Skeletal muscle cell (primary cell): ENCODE measurements at regions not wholly inside any gene's neighbourhood (a gene's known extent, or its start where the extent isn't known, plus 50 kb on each side); places are given as distances from the start of the nearest gene placed in this dataset.
"Not testable (repeated sequence)": the region's sequence is repeated elsewhere in the genome, so short reads cannot be mapped to it uniquely, and the experiment has no call there.

Experiments used
- DNase-seq: peaks from one replicate; pipeline ENCODE4 v3.0.0-alpha.2; 2010; ENCODE audit warnings: low read depth
- H3K4me3 ChIP-seq: 2 replicates; pipeline ENCODE4 v1.5.1; 2011; ENCODE audit warnings: low read depth, mild to moderate bottlenecking, control low read depth, low read length, moderate library complexity

DNA sequence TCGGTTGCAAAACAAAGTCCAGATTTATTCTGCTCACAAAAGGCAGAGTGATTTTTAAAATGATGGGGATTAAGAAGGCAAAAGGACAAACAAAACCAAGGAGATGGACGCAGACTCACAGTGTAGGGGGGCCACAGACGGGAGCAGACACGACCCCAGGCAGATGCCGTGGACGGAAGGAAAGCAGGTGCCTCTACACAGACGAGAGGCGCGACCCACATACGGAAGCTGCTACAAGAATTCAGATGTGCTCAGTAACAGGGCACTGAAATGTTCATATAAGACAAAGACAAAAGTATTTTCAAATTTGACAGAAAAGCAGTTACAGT, 148.9 kb downstream of the BRD1 start:
- no peak overlapping the region for H3K4me3 ChIP-seq
- DNase-seq = no peak

- H3K4me3 ChIP-seq = no peak overlapping the region
- DNase-seq = no peak
Observed at GRCh38 chr22:49678137-49678841, 149.4 kb downstream of the BRD1 start.

DNA sequence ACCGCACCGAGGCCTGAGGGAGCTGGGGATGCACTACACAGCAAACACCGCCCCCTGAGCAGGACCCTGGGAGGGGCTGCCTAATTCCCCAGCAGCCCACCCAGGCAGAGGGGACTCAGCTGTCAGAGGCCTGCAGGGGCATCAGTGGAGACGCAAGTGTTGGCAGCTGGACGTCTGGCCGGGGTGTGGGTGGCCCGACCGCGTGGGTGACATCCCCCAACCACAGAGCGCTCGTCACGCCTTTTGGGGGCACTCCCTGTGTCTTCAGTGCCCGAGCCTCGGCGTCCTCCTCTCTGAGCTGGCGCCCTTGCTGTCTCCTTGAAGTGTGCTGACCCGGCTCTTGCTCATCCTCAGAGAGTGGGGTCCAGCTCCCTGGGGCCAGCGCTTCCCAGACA, 150.2 kb downstream of the BRD1 start:
- no peak overlapping the region for H3K4me3 ChIP-seq
- no peak for DNase-seq

DNA sequence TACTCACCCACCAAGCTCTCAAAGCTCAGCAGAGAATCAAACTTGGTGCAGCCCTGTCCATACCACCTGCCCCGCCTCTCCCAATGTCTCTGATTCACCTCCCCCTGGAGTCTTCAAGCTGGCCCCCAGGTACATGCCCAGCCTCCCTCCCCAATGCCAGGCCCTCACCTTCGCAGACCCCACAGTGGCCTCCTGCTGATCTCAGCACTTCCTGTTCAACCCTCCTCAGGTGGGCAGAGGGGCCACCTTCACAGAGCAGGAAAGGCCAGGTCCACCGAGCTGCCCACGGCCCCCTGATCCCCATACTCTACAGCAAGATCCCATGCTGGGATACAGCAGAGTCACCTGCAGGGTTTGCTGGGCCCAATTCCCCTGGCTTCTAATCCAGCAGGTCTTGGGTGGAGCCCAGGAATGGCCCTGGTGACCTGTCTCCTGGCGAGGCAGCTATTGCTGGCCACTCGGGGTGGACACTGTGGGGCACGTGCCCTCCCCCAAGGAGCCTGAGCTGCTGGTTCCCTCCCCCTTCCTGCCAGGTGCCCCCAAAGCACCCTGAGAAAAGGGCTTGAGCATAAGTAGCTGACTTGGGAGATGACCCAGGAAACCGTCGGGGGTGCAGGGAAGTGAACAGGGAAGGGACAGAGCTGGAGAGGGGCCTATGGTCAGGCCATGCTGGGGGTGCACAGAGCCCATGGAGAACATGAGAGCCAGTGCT, 150.7 kb downstream of the BRD1 start:
- no peak overlapping the region for H3K4me3 ChIP-seq
- DNase-seq = no peak

DNA sequence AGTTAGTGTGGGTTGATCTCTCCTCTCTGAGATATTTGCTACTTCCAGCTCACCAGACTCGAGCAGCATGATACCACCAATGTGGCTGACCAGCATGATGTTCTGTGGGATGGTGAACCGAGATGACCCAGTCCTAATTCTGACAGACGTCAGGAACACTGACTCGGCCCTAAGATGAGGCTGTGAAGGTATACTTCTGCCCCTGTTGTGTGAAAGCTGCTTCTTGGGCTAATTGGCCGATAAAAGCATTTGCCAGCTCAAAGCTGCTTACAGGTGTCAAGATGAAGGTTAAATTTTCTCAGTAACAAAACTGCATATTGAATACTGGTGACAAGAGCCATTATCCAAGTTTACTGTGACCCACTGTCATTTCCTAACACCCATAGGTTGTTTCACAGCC, 151.4 kb downstream of the BRD1 start:
- H3K4me3 ChIP-seq = no peak overlapping the region
- no peak for DNase-seq

DNA sequence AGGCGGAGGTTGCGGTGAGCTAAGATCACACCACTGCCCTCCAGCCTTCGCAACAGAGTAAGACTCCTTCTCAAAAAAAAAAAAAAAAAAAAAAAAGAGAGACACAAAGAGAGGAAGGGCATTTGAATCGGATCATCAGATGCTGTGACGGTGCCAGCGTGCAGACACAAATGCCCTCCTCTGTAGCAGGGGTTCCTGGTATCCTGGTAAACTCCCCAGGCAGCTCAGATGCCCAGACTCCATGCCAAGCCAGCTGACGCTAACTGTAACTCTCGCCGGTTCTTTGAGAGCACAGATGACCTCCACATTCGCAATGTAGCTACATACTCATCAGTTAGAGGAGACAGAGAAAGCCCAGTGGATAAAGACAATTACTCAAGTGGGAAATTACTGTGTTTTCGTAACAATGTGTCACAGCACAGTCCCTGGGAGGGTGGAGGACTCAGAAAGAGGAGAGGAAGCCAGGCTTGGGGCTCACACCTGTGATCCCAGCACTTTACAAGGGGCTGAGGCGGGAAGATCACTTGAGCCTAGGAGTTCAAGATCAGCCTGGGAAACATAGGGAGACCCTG, 153.1 kb downstream of the BRD1 start:
- no peak overlapping the region for H3K4me3 ChIP-seq
- DNase-seq = no peak

- DNase-seq = no peak
- H3K4me3 ChIP-seq = no peak overlapping the region
Observed at GRCh38 chr22:49673048-49673447, 154.6 kb downstream of the BRD1 start.

GRCh38 chr22:49672014-49672516, 155.6 kb downstream of the BRD1 start:
- no peak overlapping the region for H3K4me3 ChIP-seq
- no peak for DNase-seq

GRCh38 chr22:49671331-49672013, 156.2 kb downstream of the BRD1 start:
- H3K4me3 ChIP-seq = no peak overlapping the region
- no peak for DNase-seq

DNA sequence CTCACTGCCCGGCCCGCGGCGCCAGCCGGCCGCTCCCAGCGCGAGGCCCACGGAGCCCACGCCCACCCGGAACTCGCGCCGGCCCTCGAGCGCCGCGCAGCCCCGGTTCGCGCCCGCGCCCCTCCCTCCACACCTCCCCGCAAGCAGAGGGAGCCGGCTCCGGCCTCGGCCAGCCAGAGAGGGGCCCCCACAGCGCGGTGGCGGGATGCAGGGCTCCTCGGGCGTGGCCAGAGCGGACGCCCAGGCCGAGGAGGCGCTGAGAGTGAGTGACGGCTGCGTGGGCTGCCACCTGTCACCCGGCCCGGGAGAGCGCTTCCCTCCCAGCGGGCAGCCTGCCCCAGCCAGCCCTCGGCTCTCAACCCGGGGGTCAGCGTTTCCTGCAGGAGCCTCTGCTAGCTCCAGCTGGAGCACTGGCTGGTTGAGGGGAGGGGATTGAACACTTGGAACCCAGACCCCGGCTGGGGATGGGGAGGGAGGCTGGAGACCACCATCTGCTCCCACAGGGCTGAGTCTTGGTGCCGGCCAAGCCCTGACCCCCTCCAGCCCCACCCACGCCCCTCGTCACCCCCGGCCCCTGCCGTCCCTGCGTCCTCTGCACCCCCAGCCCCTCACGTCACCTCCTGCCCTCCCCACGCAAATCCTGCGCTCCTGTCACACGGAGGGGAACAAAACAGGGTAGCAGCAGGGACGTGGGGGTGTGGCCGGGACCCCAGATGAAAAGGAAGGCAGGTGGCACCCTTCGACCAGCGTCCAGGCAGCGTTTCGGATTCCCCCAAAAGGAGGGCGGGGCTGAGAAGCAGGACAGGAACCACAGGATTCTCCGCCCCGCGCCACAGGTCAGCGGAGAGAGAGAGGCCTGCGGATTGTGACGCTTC, 157.0 kb downstream of the BRD1 start:
- no peak overlapping the region for H3K4me3 ChIP-seq
- no peak for DNase-seq

- H3K4me3 ChIP-seq, DNase-seq: not testable (repeated sequence)
Observed at GRCh38 chr22:49669969-49670455, 157.7 kb downstream of the BRD1 start.

DNA sequence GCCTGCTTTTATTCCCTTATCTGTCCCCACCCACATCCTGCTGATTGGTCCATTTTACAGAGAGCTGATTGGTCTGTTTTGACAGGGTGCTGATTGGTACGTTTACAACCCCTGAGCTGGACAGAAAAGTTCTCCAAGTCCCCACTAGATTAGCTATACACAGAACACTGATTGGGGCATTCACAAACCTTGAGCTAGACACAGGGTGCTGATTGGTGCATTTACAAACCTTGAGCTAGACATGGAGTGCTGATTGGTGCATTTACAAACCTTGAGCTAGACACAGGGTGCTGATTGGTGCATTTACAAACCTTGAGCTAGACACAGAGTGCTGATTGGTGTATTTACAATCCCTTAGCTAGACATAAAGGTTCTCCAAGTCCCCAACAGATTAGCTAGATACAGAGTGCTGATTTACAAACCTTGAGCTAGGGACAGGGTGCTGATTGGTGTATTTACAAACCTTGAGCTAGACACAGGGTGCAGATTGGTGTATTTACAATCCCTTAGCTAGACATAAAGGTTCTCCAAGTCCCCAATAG, 158.2 kb downstream of the BRD1 start:
- not testable (repeated sequence) for H3K4me3 ChIP-seq, DNase-seq

DNA sequence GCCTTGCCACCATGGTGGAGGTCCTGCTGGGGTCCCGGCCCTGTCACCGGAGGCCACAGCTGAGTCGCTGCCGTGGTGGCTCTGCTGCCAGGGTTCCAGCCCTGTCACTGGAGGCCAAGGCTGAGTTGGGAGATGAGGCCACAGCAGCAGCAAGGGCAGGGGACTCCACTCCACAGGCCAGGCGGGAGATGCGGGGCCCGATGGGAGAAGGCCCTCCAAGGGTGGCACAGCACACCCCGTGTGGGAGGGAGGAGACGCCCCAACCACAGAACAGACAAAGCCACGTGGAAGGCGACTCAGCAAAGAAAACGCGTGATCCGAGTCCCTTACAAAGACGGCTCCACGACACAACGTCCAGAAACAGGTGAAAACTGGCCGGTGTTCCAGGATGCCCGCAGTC, 159.3 kb downstream of the BRD1 start:
- DNase-seq = no peak
- H3K4me3 ChIP-seq = no peak overlapping the region

DNA sequence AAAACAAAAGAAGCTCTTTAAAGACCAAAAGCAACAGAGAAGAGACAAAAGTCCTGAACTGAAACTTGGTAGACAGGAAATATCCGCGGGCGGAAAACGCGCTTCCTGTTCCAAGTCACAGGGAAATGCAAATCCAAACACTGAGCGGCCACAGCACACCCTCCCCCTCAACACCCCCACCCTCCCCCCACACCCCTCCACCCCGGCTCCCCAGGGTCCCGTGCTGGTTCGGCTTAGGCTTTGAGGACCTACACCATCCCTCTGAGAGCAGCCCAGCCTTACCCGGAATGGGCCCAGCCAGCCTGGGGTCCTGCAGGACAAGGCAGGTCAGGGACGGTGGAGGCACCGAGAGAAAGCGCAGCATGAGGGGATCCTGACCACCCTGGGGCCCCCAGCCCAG, 160.4 kb downstream of the BRD1 start:
- H3K4me3 ChIP-seq = no peak overlapping the region
- DNase-seq = no peak

- no peak overlapping the region for H3K4me3 ChIP-seq
- DNase-seq = no peak
Observed at GRCh38 chr22:49666146-49666809, 161.4 kb downstream of the BRD1 start.

GRCh38 chr22:49664891-49665290, 162.8 kb downstream of the BRD1 start:
- H3K4me3 ChIP-seq = no peak overlapping the region
- DNase-seq = no peak

DNA sequence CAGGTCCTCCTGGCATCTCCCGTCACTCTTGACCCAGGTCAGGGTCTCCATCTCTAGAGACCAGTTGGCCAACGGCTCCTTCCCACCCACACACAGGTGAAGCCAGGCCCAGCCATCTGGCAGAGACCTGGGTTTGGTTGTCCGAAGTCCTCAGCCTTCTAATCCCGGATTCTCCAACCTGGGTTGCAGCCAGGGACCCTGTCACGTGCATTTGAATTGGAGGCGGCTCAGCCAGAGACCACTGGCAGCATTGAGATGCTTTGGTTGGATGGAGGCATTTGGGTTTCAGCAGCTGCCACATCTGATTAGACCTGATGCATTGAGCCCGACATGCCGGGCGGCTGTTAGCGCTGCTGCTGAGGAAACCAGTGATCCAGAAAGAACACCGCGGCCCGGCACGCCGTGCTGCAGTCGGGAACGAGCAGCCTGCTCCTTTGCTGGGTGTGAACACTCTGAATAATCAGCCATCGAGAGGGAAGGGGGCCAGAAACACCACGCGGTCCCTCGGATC, 163.2 kb downstream of the BRD1 start:
- no peak for DNase-seq

GRCh38 chr22:49663823-49664222, 163.8 kb downstream of the BRD1 start:
- no peak overlapping the region for H3K4me3 ChIP-seq

More for the DNA sequence above, 163.2 kb downstream of the BRD1 start:
- H3K4me3 ChIP-seq = no peak overlapping the region

More at GRCh38 chr22:49663823-49664222, 163.8 kb downstream of the BRD1 start:
- DNase-seq = no peak
